Activated CD8-positive, alpha-beta T cell treated with anti-CD3 and anti-CD28 coated beads, Interleukin-2, amount 10 ng/mL, durations not matched to agents 7 days and 5 days (primary cell): ENCODE measurements at regions not wholly inside any gene's neighbourhood (a gene's known extent, or its start where the extent isn't known, plus 50 kb on each side); places are given as distances from the start of the nearest gene placed in this dataset.

Source experiments
- ATAC-seq: fragments of 150-1000 bp; cut with Tn5 transposase; one replicate; pipeline ENCODE4 v1.10.0; 2021; ENCODE audit warnings: moderate library complexity
- CTCF ChIA-PET: fragments of 350-600 bp; sonication (Branson Sonifier 250); formaldehyde crosslinking; loops from one replicate; lab custom pipeline; 2021; ENCODE audit warnings: antibody characterized with exemption; lab: Charles Lee
- POLR2A ChIA-PET: fragments of 350-600 bp; sonication (Branson Sonifier 250); formaldehyde crosslinking; loops from one replicate; lab custom pipeline; 2021; ENCODE audit warnings: antibody characterized with exemption; lab: Charles Lee
- DNase-seq: peaks from one replicate; pipeline ENCODE4 v3.0.0-alpha.2; 2020
- H3K27ac Mint-ChIP-seq: one replicate; pipeline ENCODE4 v1.8.0; 2021; ENCODE audit warnings: mild to moderate bottlenecking, mixed read lengths
- H3K27me3 Mint-ChIP-seq: one replicate; pipeline ENCODE4 v1.8.0; 2021; ENCODE audit warnings: low read depth, mixed read lengths
- H3K36me3 Mint-ChIP-seq: one replicate; pipeline ENCODE4 v1.8.0; 2021; ENCODE audit warnings: low read depth, mixed read lengths
- H3K4me1 Mint-ChIP-seq: one replicate; pipeline ENCODE4 v1.8.0; 2021; ENCODE audit warnings: low read depth, mixed read lengths
- H3K4me3 Mint-ChIP-seq: one replicate; pipeline ENCODE4 v1.8.0; 2021; ENCODE audit warnings: mild to moderate bottlenecking, mixed read lengths
- H3K9me3 Mint-ChIP-seq: one replicate; pipeline ENCODE4 v1.8.0; 2022; ENCODE audit warnings: mixed read lengths; ENCODE audit not compliant: insufficient read depth

- ChIA-PET POLR2A (no interaction called here), CTCF (interaction anchor here (0.8 kb wide), 1 partner anchor 66 kb away, joined by 3 read pairs; no protein-coding TSS in a partner anchor)
- Mint-ChIP-seq H3K27me3 (peaks cover 2% of the 10 kb centered on the region), H3K27ac (no peak overlapping the region), H3K4me3 (no peak overlapping the region), H3K4me1 (peaks cover 9% of the 10 kb centered on the region), H3K36me3 (peaks cover 2% of the 10 kb centered on the region), H3K9me3 (peaks cover 5% of the 10 kb centered on the region)
- DNase-seq (peak; percentile 45), ATAC-seq (no peak)
These were observed 263.9 kb upstream of the STT3B start for GRCh38 chr3:31268868-31269267.

- Mint-ChIP-seq H3K27me3 (peaks cover 2% of the 10 kb centered on the region), H3K9me3 (peaks cover 5% of the 10 kb centered on the region), H3K4me3 (no peak overlapping the region), H3K36me3 (peaks cover 2% of the 10 kb centered on the region), H3K4me1 (peaks cover 9% of the 10 kb centered on the region), H3K27ac (no peak overlapping the region)
- DNase-seq (no peak), ATAC-seq (no peak)
- CTCF ChIA-PET = no interaction called here
- POLR2A ChIA-PET = no interaction called here
These were observed 262.7 kb upstream of the STT3B start for GRCh38 chr3:31270010-31270409.

- Mint-ChIP-seq H3K36me3 (no peaks in the 10 kb centered on the region), H3K27me3 (peaks cover 2% of the 10 kb centered on the region), H3K27ac (no peak overlapping the region), H3K4me1 (peaks cover 13% of the 10 kb centered on the region), H3K4me3 (no peak overlapping the region), H3K9me3 (no peaks in the 10 kb centered on the region)
- ATAC-seq = no peak
- POLR2A ChIA-PET = no interaction called here
- no peak for DNase-seq
- CTCF ChIA-PET = no interaction called here
These were observed 258.2 kb upstream of the STT3B start for GRCh38 chr3:31274326-31275024.

GRCh38 chr3:31275038-31275572 is 257.6 kb upstream of the STT3B start:
- POLR2A ChIA-PET = no interaction called here
- no peak overlapping the region for H3K27ac Mint-ChIP-seq
- no peak for DNase-seq
- peaks cover 13% of the 10 kb centered on the region for H3K4me1 Mint-ChIP-seq
- H3K36me3 Mint-ChIP-seq = no peaks in the 10 kb centered on the region
- no peak for ATAC-seq
- H3K9me3 Mint-ChIP-seq = no peaks in the 10 kb centered on the region
- H3K27me3 Mint-ChIP-seq = peaks cover 2% of the 10 kb centered on the region
- H3K4me3 Mint-ChIP-seq = no peak overlapping the region
- CTCF ChIA-PET = no interaction called here

- Mint-ChIP-seq H3K36me3 (no peaks in the 10 kb centered on the region), H3K27me3 (peaks cover 2% of the 10 kb centered on the region), H3K4me3 (no peak overlapping the region), H3K27ac (no peak overlapping the region), H3K4me1 (peaks cover 13% of the 10 kb centered on the region), H3K9me3 (no peaks in the 10 kb centered on the region)
- no peak for ATAC-seq
- CTCF ChIA-PET = no interaction called here
- POLR2A ChIA-PET = no interaction called here
- DNase-seq = no peak
These were observed 257.1 kb upstream of the STT3B start for GRCh38 chr3:31275583-31275982.

- Mint-ChIP-seq H3K4me1 (peaks cover 13% of the 10 kb centered on the region), H3K27me3 (no peaks in the 10 kb centered on the region), H3K9me3 (no peaks in the 10 kb centered on the region), H3K36me3 (no peaks in the 10 kb centered on the region), H3K4me3 (no peak overlapping the region), H3K27ac (no peak overlapping the region)
- ChIA-PET CTCF (no interaction called here), POLR2A (no interaction called here)
- DNase-seq (no peak), ATAC-seq (no peak)
These were observed 255.1 kb upstream of the STT3B start for GRCh38 chr3:31277582-31277981.

- POLR2A ChIA-PET = no interaction called here
- peaks cover 13% of the 10 kb centered on the region for H3K4me1 Mint-ChIP-seq
These were observed 254.2 kb upstream of the STT3B start for GRCh38 chr3:31278532-31278931.

GRCh38 chr3:31284776-31285175 is 247.9 kb upstream of the STT3B start:
- DNase-seq = no peak
- Mint-ChIP-seq H3K4me3 (no peak overlapping the region), H3K27me3 (no peaks in the 10 kb centered on the region), H3K4me1 (peaks cover 18% of the 10 kb centered on the region), H3K27ac (no peak overlapping the region), H3K36me3 (no peaks in the 10 kb centered on the region), H3K9me3 (no peaks in the 10 kb centered on the region)
- ChIA-PET CTCF (no interaction called here), POLR2A (no interaction called here)
- ATAC-seq = no peak

More at GRCh38 chr3:31278532-31278931, 254.2 kb upstream of the STT3B start:
- no peaks in the 10 kb centered on the region for H3K9me3 Mint-ChIP-seq
- ATAC-seq = no peak
- CTCF ChIA-PET = no interaction called here
- H3K36me3 Mint-ChIP-seq = no peaks in the 10 kb centered on the region
- H3K27ac Mint-ChIP-seq = no peak overlapping the region
- no peaks in the 10 kb centered on the region for H3K27me3 Mint-ChIP-seq
- H3K4me3 Mint-ChIP-seq = no peak overlapping the region
- no peak for DNase-seq

- Mint-ChIP-seq H3K27ac (no peak overlapping the region), H3K36me3 (no peaks in the 10 kb centered on the region), H3K27me3 (no peaks in the 10 kb centered on the region), H3K4me1 (peaks cover 20% of the 10 kb centered on the region), H3K4me3 (no peak overlapping the region), H3K9me3 (no peaks in the 10 kb centered on the region)
- CTCF ChIA-PET = no interaction called here
- ATAC-seq = no peak
- POLR2A ChIA-PET = no interaction called here
- no peak for DNase-seq
These were observed 246.8 kb upstream of the STT3B start for GRCh38 chr3:31285833-31286486.

- H3K27ac Mint-ChIP-seq = peak overlapping the region; percentile 35
- H3K27me3 Mint-ChIP-seq = no peaks in the 10 kb centered on the region
- H3K4me1 Mint-ChIP-seq = peaks cover 20% of the 10 kb centered on the region
- CTCF ChIA-PET = no interaction called here
- peak; percentile 27 for ATAC-seq
- H3K4me3 Mint-ChIP-seq = no peak overlapping the region
- no peaks in the 10 kb centered on the region for H3K9me3 Mint-ChIP-seq
- POLR2A ChIA-PET = no interaction called here
- no peak for DNase-seq
- no peaks in the 10 kb centered on the region for H3K36me3 Mint-ChIP-seq
These were observed 244.5 kb upstream of the STT3B start for GRCh38 chr3:31288224-31288623.

GRCh38 chr3:31288641-31289100 is 244.1 kb upstream of the STT3B start:
- peaks cover 20% of the 10 kb centered on the region for H3K4me1 Mint-ChIP-seq
- POLR2A ChIA-PET = no interaction called here
- CTCF ChIA-PET = no interaction called here
- no peaks in the 10 kb centered on the region for H3K27me3 Mint-ChIP-seq
- no peaks in the 10 kb centered on the region for H3K9me3 Mint-ChIP-seq
- no peak overlapping the region for H3K4me3 Mint-ChIP-seq
- H3K36me3 Mint-ChIP-seq = no peaks in the 10 kb centered on the region
- H3K27ac Mint-ChIP-seq = peak overlapping the region; percentile 47
- DNase-seq (peak; percentile 54), ATAC-seq (peak; percentile 76)

GRCh38 chr3:31289584-31289983 is 243.1 kb upstream of the STT3B start:
- no peak for ATAC-seq
- Mint-ChIP-seq H3K27ac (no peak overlapping the region), H3K4me3 (no peak overlapping the region), H3K27me3 (no peaks in the 10 kb centered on the region), H3K4me1 (peaks cover 22% of the 10 kb centered on the region), H3K36me3 (no peaks in the 10 kb centered on the region), H3K9me3 (no peaks in the 10 kb centered on the region)
- ChIA-PET POLR2A (interaction anchor here (0.7 kb wide), 1 partner anchor 129 kb away, joined by 3 read pairs; no protein-coding TSS in a partner anchor), CTCF (no interaction called here)
- no peak for DNase-seq
